NCI-H1417 treated with DMSO at 0.1 percent for 48 hours (cell line): ENCODE measurements at regions not wholly inside any gene's neighbourhood (a gene's known extent, or its start where the extent isn't known, plus 50 kb on each side); places are given as distances from the start of the nearest gene placed in this dataset.
"Not testable (repeated sequence)": the region's sequence is repeated elsewhere in the genome, so short reads cannot be mapped to it uniquely, and the experiment has no call there.

Experiments
- DNase-seq: peaks from one replicate; lab custom pipeline; 2025; lab: John Stamatoyannopoulos, UW

DNA sequence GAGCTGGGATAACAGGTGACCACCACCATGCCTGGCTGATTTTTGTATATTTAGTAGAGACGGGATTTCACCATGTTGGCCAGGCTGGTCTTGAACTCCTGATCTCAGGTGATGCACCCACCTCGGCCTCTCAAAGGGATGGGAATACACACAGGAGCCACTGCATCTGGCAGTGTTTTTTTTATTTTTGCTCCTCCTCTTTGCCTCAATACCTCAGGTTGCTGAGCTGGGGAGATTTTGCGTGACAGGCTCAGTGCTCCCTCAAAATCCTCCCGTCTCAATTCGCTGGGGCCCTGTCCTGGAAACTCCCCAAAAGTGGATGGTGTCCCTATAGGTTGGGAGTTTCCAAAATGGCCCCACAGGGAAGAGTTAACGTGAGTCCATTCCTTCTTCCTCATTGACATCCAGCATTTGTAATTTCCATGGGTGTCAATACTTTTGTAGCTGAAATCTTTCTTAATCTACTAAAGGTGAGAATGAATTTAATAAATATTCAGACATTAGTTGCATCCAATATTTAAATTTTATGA is 71.8 kb downstream of the GGTLC2 start:
- DNase-seq = no peak

DNA sequence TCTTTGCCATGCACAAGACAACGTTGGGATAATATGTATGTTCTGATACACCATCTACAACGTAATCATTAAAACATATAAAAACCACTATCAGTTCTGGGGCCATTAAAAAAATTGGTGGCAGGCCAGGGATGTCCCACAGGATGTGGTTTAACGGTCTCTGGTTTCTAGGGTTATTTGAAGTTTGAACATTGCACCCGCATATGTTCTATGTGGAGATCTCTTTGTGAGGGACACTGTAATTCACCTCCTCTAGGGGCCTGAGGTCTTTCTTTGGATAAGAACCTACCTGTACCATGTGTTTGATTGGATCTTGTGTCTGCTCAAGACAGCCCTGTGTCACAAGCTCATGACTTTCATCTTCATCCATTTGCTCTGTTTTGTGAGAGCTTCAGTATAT is 73.2 kb downstream of the GGTLC2 start:
- DNase-seq = no peak

DNA sequence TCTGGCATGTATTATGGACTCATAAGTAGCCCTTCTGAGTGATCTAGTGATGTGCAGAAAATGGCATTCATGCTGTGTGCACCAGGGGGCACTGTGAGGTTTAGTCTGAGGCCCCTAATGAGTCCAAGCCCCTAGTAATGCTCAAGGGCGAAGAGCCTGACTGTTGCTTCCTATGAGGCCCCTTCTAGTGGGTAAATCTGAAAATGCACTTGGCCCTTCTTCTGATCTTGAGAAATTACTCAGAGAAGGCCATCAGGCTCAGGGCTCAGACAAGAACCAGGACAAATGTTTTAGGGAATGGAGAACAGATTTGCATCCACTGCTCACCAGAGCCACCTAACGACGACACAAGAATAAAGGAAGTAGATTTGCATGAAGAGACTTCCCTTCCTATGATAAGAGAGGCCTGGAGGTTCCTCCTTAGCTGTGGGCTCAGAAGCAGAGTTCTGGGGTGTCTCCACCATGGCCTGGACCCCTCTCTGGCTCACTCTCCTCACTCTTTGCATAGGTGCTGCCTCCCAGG is 75.8 kb downstream of the GGTLC2 start:
- DNase-seq = no peak

DNA sequence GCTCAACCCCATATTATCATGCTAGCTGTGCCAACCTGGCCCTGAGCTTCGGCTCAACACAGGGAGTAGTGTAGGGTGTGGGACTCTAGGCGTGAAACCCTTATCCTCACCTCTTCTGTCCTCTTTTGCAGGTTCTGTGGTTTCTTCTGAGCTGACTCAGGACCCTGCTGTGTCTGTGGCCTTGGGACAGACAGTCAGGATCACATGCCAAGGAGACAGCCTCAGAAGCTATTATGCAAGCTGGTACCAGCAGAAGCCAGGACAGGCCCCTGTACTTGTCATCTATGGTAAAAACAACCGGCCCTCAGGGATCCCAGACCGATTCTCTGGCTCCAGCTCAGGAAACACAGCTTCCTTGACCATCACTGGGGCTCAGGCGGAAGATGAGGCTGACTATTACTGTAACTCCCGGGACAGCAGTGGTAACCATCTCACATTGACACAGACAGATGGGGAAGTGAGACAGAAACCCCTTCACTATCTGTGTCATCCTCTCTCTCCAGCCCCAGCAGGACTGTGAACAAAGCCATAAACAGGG is 76.4 kb downstream of the GGTLC2 start:
- no peak for DNase-seq

DNA sequence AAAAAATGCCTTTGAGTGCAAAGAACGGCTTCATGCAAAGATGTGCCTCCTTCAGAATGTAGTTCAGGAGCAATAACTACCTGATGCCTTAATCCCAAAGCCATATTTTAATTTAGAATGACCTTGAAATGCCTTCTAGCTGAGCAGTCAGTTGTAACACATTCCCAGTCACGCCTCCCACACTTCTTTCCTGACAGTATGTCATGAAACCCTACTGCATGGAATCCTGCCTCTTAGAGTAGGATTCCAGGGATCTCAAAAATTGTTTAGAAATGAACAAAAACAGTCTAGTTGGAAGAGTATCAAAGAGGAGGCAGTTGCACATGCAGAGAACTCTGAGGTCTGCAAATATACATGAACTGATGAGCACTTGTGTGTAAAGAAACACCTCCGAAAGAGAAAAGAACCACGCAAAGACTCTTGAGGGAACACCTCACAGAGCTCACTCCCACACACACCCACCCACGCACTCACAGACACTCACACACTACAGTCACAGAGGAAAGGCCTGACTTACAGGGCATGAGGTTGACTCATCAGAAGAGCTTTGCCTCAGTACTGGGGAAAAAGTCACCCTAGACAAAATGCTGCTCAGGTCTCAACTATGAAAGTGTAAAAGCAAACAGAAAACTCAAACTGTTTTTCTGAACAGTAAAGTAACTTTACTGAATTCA is 77.4 kb downstream of the GGTLC2 start:
- DNase-seq = no peak

DNA sequence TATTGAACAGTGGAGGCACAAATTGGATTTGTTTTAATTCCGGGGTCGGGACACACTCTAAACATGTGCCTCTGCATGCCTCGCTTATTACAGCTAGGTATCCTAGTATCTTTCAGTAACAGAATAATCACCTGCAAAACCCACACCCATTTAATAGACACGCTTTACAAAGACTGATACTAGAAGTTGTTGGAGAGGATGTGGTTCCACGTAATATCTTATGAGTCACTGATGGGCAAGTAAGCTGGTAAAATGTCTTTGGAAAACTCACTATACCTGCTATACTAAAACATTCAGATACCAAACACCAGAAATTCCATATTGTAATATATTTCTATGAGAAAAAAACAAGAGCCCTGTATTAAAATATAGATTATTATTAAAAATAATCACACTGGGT is 84.0 kb downstream of the GGTLC2 start:
- DNase-seq = no peak

DNA sequence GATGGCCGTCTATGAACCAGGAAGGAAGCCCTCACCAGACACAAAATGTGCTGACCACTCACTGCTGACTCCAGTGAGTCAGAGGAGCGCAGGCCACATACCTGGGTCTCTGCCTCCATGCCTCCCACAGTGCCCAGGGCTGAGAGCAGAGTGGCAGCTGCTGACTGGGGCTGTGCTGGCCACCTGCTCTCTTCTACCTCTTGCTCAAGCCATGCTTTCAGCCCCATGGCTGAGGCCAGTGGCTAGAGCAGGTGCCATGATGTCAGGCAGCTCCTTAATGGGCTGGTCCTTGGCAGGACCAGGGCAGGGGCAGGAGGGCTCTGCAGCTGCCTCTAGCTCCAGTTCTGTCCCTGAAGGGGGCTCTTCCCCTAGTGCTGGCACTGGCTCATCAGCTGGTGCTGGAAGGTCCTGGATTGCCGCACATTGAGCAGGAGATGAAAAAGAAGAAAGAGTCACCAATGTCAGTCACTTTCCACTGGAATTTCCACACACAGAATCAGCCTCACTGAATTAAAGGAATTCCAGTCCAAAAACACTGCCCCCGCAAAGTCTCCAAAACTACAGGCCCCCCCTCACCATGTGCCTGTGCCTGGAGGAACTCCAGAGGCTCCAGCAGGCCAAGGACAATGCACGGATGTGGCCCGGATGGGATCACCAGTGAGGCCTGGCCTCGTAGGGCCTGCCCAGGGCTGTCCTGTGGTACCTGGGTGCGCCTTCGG is 86.4 kb downstream of the GGTLC2 start:
- DNase-seq = no peak

DNA sequence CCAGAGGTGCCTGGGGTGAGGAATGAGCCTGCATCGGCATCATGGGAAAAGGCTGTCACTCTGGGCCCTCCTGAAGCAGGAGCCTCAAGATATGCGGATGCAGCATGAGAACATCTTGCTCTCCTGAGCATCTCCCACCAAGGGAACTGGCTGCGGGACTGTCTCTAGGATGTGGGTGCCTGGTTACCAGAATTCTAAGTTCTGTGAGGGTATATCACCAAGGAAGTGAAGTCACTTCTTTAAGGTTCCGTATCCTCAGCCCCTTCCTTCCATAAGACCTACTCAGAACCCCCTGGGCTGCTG is 86.9 kb downstream of the GGTLC2 start:
- DNase-seq = no peak

DNA sequence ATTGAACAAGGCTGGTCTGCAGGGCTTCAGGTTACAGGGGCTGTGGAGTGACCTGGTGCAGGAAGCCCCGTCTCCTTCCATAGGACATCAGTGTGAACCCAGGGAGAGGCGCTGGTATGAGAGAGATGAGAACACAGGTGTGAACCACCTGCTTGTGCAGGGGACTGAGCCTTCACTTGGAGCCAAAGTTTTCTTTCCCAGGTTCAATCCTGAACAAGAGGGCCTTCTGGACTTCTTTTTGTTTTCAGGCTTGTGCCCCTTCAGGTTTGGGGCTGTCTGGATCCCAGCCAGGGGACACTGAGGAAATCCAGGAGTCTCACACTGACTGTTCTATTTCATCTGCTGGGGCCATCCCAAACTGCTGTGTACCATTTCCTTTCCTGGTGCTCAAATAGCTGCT is 88.6 kb downstream of the GGTLC2 start:
- not testable (repeated sequence) for DNase-seq

DNA sequence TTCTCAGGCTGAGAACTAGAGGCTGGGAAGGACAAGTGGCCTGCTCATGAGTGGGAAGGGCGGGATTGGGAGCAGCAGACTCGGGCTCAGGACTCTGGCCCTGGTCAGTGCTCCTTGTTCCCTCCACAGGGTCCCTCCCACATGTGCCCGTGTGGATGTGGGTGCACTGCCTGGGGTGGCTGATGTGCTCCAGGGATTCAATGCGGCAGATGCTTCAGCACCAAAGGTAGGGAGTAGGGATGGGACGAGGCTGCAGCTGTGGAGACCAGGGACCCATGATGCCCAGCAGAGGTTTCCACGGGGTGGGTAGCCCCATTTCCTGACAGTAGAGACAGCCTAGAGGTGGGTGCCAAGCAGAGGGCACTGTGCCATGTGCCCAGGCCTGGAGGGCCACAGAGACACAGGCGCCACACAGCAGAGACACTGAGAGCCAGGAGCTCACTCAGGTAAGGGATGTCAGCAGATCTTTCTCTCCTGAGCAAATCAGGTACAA is 89.5 kb downstream of the GGTLC2 start:
- no peak for DNase-seq

DNA sequence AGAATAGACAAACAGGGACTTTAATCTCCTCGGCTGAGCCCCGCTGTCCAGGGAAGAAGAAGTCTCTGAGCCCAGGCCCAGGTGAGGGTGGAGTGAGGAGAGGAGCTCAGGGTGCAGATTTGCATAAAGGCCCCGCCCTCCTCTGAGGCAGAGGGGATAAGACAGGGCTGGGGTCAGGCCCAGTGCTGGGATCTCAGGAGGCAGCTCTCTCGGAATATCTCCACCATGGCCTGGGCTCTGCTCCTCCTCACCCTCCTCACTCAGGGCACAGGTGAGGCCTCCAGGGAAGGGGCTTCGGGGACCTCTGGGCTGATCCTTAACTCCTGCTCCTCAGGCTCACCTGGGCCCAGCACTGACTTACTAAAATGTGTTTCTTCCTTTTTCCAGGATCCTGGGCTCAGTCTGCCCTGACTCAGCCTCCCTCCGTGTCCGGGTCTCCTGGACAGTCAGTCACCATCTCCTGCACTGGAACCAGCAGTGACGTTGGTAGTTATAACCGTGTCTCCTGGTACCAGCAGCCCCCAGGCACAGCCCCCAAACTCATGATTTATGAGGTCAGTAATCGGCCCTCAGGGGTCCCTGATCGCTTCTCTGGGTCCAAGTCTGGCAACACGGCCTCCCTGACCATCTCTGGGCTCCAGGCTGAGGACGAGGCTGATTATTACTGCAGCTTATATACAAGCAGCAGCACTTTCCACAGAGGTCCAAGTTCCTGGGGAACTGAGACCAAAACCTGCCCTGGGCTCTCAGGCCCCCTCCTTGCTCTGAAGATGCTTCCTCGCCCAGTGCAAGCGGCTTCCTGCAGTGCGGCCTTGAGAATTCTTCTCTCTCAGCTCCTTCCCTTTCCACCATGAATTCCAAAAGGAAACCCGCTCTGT is 90.2 kb downstream of the GGTLC2 start:
- not testable (repeated sequence) for DNase-seq

DNA sequence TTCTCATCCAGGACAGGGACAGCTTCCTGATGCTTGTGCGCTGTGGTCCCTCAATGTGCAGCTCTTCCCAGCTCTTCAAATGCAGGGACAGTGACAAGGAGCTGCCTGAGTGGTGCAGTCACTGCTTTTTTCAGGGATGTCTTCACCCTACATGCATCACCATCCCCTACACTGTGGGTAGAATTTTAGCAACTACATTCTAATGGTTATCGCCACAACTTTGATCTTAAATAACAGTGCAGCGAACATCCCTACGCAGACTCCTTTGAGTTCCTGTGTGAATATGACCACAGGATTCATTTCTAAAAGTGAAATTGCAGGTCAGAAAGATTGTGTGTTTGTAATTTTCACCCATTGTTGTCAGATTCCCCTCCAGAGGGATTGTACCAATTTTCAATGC is 90.9 kb downstream of the GGTLC2 start:
- not testable (repeated sequence) for DNase-seq

DNA sequence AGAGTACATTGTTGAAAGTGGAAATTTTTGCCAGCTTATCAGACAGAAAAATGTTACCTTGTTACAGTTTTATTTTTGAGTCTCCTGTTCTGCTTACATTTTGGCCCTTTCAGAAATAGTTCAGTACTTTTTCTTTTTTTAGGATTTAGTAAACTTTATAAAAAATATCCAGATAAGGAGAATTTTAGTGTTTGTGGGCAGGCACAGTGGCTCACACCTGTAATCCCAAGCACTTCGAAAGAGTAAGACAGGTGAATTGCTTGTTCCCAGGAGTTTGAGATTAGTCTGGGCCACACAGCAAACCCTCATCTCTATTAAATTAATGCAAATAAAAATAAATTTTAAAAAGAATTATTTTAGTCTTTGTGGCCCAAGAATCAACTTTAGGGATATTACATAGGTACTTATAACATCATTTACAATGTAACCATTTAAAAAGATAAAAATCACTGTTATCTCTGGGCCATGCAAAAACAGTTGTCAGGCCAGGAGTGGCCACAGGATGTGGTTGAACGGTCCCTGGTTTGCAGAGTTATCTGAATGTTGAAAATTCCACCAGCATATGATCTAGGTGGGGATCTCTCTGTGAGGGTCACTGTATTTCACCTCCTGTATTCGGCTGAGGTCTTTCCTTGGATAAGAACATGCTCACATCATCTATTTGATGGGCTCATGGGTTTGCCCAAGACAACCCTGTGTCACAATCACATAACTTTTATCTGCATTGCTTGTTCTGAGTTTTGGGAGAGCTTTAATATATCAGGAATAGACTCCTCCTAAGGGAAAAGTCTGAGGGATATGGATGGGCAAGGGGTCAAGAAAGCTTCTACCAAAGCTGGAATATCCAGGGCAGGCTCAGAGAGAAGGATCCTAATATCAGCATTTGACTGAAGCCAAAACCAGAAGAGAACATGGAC is 91.5 kb downstream of the GGTLC2 start:
- no peak for DNase-seq

DNA sequence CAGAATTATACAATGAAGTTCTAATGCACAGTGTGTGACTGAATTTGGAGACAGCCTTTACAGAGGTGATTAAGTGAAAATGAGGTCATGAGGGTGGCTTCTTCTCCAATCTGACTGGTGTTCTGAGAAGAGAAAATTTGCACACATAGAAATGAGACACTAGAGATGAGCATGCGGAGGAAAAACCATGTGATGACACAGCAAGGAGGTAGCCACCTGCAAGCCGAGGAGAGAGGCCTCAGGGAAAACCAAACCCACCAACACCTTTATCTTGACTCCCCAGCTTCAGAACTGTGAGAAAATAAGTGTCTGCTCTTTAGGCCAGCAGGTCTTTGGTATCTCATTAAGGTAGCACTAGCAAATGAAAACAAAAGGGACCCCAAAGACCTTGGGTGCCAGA is 93.2 kb downstream of the GGTLC2 start:
- no peak for DNase-seq

DNA sequence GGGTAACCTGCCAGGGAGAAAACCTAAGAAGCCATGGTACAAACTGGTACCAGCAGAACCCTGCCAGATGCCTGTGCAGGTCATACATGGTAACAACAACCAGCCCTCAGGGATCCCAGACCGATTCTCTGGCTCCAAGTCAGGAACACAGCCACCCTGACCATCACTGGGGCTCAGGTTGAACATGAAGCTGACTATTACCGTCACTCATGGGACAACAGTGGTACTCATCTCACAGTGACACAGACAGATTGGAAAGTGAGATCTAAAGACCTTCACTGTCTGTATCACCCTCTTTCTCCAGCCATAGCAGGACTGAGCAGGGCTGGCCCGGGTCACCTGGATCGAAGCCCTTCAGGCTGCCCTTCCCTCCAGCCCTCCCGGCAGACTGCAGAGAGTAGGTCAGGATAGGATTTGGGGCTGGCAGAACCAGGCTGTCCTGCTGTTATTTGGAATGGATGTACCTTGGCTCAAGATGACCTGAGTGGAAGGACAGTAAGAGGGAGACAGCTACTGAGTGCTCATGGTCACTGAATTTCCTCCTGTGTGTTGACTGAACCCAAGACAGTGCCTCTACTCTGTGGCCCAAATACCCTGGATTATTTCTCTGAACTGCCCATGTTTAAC is 94.7 kb downstream of the GGTLC2 start:
- DNase-seq = no peak

DNA sequence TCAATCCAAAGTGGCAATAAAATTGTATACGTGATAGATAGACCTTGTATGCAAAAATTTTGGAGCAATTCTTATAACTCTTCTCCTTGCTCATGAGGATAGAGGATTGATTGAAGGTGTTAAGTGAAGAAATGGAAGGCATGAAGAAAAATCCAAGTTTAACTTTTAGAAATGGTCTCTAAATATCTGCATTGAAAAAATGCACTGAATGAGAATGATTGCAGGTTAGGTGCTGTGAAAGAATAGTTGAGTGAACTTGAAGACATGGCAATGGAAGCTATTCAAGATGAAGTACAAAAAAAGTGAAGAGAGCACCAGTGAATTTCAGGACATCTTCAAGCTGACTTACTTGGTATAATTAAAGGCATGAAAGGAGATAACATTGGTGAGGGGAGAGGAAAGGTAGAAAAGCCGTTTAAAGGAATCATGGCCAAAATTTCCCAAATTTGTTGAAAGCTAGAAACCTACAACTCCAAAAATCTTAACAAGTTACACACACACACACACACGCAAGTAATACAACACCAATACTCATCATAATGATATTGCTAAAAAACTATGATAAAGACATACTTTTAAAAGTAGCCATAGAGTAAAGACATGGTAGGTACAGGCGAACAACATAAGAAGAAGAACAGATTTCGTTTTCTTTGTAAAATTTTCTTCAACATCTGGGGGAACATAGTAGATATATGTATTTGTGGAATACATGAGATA is 96.3 kb downstream of the GGTLC2 start:
- no peak for DNase-seq

DNA sequence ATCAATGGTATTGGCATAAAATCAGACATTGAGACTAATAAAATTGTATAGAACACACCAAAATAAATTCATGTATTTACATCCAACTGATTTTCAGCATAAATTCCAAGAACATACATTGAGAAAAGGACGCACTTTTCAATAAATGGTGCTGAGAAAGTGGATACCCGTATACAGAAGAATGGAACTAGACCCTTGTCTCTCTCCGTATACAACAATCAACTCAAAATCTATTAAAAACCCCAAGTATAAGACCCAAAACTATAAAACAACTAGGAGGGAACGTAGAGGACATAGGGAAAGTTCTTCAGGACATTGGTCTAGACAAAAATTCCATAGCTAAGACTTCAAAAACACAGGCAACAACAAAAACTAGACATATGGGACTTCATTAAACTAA is 97.4 kb downstream of the GGTLC2 start:
- no peak for DNase-seq

DNA sequence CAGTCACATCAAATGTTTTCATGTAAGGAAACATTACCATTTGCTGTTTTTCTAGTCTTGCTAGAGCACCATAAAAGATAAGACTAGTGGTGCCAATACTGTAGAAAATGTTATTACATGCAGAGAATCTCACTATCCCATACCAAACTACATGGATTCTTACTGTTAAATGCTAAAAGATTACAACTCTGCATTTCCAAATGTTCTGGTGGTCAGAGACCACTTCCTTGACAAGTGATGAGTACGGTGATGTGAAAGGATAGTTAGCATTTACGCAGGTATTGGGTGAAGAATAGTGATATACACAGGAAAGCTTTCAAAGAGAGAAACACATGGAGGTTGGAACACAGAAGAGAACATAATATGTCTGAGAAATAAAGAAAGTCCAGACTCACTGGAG is 98.2 kb downstream of the GGTLC2 start:
- DNase-seq = no peak

DNA sequence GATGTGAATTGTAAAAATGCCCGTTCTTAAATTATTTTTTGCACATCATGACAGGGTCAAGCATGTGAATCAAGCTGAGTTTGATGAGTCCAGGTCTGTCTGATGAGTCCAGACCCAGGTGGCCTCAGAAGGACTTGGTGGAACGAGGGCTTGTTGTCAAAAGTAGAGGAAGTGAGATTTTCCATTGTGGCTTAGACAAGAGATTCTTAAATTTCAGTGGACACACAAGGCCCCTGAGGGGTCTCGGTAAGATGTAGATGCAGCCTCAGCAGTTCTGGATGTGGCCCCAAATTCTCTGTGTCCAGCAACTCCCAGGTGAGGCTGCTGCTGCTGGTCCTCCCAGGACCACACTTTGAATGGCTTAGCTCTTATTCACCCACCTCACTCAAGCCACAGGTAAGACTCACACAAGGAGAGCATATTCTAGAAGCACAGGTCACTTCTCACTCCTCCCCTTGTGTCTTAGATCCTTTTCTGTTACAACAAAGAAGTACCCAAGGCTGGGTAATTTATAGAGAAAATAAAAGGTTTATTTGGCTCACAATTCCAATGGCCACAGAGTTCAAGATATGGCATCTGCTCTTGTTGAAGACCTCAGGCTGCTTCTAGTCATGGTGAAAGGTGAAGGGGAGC is 98.8 kb downstream of the GGTLC2 start:
- DNase-seq = no peak
